WTC11 (cell line): ENCODE measurements at regions not wholly inside any gene's neighbourhood (a gene's known extent, or its start where the extent isn't known, plus 50 kb on each side); places are given as distances from the start of the nearest gene placed in this dataset.

ENCODE experiments used
- ATAC-seq: fragments of 200-7000 bp; cut with Tn5 transposase; 2 replicates; pipeline ENCODE4 v1.10.0; 2021; ENCODE audit warnings: mild to moderate bottlenecking, moderate library complexity
- CTCF ChIA-PET: fragments of 300-600 bp; sonication (Branson Sonifier 250); formaldehyde crosslinking; loops from one replicate; lab custom pipeline; 2021; ENCODE audit warnings: antibody characterized with exemption; lab: Charles Lee
- POLR2A ChIA-PET: fragments of 350-600 bp; sonication (Branson Sonifier 250); formaldehyde crosslinking; loops from one replicate; lab custom pipeline; 2021; ENCODE audit warnings: antibody characterized with exemption; lab: Charles Lee
- DNase-seq: peaks from one replicate; pipeline ENCODE4 v3.0.0; 2021; ENCODE audit warnings: low spot score
- H3K27ac Mint-ChIP-seq: 2 replicates; pipeline ENCODE4 v1.8.0; 2021; ENCODE audit warnings: mixed read lengths
- H3K27me3 Mint-ChIP-seq: 2 replicates; pipeline ENCODE4 v1.8.0; 2021; ENCODE audit warnings: low read depth, mild to moderate bottlenecking, moderate library complexity, mixed read lengths
- H3K36me3 Mint-ChIP-seq: 2 replicates; pipeline ENCODE4 v1.8.0; 2021; ENCODE audit warnings: mixed read lengths
- H3K4me1 Mint-ChIP-seq: 2 replicates; pipeline ENCODE4 v1.8.0; 2022; ENCODE audit warnings: mixed read lengths
- H3K4me3 Mint-ChIP-seq: 2 replicates; pipeline ENCODE4 v1.8.0; 2021; ENCODE audit warnings: mild to moderate bottlenecking, moderate library complexity, mixed read lengths
- H3K9me3 Mint-ChIP-seq: 2 replicates; pipeline ENCODE4 v1.8.0; 2021; ENCODE audit warnings: mixed read lengths
- CREB1 ChIP-seq: sonication (generic); formaldehyde crosslinking; IDR thresholded peaks from 2 replicates; pipeline ENCODE4 v1.8.0; 2023; ENCODE audit warnings: mild to moderate bottlenecking, missing genetic modification reagents
- FOXP1 ChIP-seq: sonication (generic); formaldehyde crosslinking; IDR thresholded peaks from 2 replicates; pipeline ENCODE4 v1.8.0; 2022; ENCODE audit warnings: missing genetic modification reagents, mild to moderate bottlenecking, moderate library complexity, borderline replicate concordance
- GRHL2 ChIP-seq: fragments of 250-450 bp; sonication (Bioruptor Pico); IDR thresholded peaks from 2 replicates; pipeline ENCODE4 v1.8.0; 2022; ENCODE audit warnings: mild to moderate bottlenecking, moderate library complexity; ENCODE audit not compliant: insufficient replicate concordance, severe bottlenecking
- MXD4 ChIP-seq: fragments of 250-450 bp; sonication (Bioruptor Pico); IDR thresholded peaks from 2 replicates; pipeline ENCODE4 v1.8.0; 2021; ENCODE audit warnings: mild to moderate bottlenecking, moderate library complexity, borderline replicate concordance
- TCF7 ChIP-seq: sonication (generic); formaldehyde crosslinking; IDR thresholded peaks from 2 replicates; pipeline ENCODE4 v1.8.0; 2022; ENCODE audit warnings: mild to moderate bottlenecking, low read depth, missing genetic modification reagents, moderate library complexity
- ZNF121 ChIP-seq: sonication (generic); formaldehyde crosslinking; IDR thresholded peaks from 2 replicates; pipeline ENCODE4 v1.8.0; 2023; ENCODE audit warnings: missing genetic modification reagents
- TF ChIP-seq, protein P1 (sequence below): sonication (generic); formaldehyde crosslinking; IDR thresholded peaks from 2 replicates; pipeline ENCODE4 v1.8.1; 2022; ENCODE audit warnings: mild to moderate bottlenecking, moderate library complexity, missing genetic modification reagents
- TF ChIP-seq, protein P2 (sequence below): sonication (generic); formaldehyde crosslinking; IDR thresholded peaks from 2 replicates; pipeline ENCODE4 v1.8.0; 2022; ENCODE audit warnings: mild to moderate bottlenecking, missing genetic modification reagents
- TF ChIP-seq, protein P3 (sequence below): sonication (generic); formaldehyde crosslinking; conservative IDR thresholded peaks from 2 replicates; pipeline ENCODE4 v1.8.1; 2023; ENCODE audit warnings: mild to moderate bottlenecking, low read depth, missing genetic modification reagents, moderate library complexity
- TF ChIP-seq, protein P4 (sequence below): fragments of 250-450 bp; sonication (Bioruptor Pico); IDR thresholded peaks from 2 replicates; pipeline ENCODE4 v1.9.0; 2021; ENCODE audit warnings: mild to moderate bottlenecking, borderline replicate concordance
- TF ChIP-seq, protein P5 (sequence below): sonication (generic); formaldehyde crosslinking; IDR thresholded peaks from 2 replicates; pipeline ENCODE4 v1.8.0; 2022; ENCODE audit warnings: mild to moderate bottlenecking, missing genetic modification reagents

DNA sequence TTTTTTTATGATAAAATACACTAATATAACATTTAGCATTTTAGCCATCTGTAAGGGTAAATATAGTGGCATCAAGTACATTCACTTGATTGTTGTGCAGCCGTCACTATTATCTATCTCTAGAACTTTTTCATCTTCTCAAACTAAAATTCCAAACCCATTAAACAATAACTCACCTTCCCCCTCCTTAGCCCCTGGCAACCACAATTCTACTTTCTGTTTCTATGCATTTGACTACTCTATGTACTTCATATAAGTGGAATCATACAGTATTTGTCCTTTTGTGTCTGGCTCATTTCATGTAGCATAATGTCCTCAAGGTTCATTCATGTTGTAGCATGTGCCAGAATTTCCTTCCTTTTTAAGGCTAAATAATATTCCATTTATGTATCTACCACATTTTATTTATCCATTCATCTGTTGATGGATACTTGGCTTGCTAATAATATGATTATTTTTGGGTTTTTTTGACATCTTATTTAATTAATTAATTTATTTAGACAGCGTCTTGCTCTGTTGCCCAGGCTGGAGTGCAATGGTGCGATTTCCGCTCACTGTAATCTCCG lies 69.6 kb upstream of the MACF1 start (continued):
- TF ChIP-seq, protein P1, sequence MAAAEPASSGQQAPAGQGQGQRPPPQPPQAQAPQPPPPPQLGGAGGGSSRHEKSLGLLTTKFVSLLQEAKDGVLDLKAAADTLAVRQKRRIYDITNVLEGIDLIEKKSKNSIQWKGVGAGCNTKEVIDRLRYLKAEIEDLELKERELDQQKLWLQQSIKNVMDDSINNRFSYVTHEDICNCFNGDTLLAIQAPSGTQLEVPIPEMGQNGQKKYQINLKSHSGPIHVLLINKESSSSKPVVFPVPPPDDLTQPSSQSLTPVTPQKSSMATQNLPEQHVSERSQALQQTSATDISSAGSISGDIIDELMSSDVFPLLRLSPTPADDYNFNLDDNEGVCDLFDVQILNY (CRISPR knock-in tag): no peak
- TF ChIP-seq GRHL2: no peak
- TF ChIP-seq, protein P2, sequence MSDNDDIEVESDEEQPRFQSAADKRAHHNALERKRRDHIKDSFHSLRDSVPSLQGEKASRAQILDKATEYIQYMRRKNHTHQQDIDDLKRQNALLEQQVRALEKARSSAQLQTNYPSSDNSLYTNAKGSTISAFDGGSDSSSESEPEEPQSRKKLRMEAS: no peak

DNA sequence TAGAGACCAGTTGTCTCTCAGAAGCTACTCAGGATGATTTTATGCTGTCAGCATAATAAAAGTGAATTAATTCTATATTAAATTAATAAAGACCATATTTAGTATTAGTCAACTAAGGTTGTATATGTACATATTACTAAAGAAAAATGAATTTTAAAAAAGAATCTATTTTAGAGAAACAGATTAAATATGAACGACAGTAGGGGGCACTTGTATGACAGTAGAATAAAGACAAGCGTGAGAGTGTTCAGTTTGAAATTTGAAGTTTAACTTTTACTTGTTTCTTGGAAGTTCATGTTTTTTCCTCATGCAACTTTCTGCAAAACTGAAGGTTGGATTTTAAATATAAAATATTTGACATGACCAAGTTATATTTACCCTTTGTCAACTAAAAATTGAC lies 67.9 kb upstream of the MACF1 start:
- POLR2A ChIA-PET: no interaction called here
- Mint-ChIP-seq H3K4me1 (peaks cover 58% of the 10 kb centered on the region), H3K9me3 (no peaks in the 10 kb centered on the region), H3K27ac (no peak overlapping the region), H3K27me3 (no peaks in the 10 kb centered on the region), H3K4me3 (no peak overlapping the region), H3K36me3 (no peaks in the 10 kb centered on the region)
- ATAC-seq (no peak), DNase-seq (no peak)
- TF ChIP-seq, protein P3, sequence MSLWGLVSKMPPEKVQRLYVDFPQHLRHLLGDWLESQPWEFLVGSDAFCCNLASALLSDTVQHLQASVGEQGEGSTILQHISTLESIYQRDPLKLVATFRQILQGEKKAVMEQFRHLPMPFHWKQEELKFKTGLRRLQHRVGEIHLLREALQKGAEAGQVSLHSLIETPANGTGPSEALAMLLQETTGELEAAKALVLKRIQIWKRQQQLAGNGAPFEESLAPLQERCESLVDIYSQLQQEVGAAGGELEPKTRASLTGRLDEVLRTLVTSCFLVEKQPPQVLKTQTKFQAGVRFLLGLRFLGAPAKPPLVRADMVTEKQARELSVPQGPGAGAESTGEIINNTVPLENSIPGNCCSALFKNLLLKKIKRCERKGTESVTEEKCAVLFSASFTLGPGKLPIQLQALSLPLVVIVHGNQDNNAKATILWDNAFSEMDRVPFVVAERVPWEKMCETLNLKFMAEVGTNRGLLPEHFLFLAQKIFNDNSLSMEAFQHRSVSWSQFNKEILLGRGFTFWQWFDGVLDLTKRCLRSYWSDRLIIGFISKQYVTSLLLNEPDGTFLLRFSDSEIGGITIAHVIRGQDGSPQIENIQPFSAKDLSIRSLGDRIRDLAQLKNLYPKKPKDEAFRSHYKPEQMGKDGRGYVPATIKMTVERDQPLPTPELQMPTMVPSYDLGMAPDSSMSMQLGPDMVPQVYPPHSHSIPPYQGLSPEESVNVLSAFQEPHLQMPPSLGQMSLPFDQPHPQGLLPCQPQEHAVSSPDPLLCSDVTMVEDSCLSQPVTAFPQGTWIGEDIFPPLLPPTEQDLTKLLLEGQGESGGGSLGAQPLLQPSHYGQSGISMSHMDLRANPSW (CRISPR knock-in tag): no peak
- TF ChIP-seq, protein P4, sequence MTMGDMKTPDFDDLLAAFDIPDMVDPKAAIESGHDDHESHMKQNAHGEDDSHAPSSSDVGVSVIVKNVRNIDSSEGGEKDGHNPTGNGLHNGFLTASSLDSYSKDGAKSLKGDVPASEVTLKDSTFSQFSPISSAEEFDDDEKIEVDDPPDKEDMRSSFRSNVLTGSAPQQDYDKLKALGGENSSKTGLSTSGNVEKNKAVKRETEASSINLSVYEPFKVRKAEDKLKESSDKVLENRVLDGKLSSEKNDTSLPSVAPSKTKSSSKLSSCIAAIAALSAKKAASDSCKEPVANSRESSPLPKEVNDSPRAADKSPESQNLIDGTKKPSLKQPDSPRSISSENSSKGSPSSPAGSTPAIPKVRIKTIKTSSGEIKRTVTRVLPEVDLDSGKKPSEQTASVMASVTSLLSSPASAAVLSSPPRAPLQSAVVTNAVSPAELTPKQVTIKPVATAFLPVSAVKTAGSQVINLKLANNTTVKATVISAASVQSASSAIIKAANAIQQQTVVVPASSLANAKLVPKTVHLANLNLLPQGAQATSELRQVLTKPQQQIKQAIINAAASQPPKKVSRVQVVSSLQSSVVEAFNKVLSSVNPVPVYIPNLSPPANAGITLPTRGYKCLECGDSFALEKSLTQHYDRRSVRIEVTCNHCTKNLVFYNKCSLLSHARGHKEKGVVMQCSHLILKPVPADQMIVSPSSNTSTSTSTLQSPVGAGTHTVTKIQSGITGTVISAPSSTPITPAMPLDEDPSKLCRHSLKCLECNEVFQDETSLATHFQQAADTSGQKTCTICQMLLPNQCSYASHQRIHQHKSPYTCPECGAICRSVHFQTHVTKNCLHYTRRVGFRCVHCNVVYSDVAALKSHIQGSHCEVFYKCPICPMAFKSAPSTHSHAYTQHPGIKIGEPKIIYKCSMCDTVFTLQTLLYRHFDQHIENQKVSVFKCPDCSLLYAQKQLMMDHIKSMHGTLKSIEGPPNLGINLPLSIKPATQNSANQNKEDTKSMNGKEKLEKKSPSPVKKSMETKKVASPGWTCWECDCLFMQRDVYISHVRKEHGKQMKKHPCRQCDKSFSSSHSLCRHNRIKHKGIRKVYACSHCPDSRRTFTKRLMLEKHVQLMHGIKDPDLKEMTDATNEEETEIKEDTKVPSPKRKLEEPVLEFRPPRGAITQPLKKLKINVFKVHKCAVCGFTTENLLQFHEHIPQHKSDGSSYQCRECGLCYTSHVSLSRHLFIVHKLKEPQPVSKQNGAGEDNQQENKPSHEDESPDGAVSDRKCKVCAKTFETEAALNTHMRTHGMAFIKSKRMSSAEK (CRISPR knock-in tag): no peak
- TF ChIP-seq CREB1 (no peak), MXD4 (CRISPR knock-in tag) (no peak), TCF7 (CRISPR knock-in tag) (no peak), FOXP1 (CRISPR knock-in tag) (no peak), GRHL2 (no peak)
- TF ChIP-seq, protein P5, sequence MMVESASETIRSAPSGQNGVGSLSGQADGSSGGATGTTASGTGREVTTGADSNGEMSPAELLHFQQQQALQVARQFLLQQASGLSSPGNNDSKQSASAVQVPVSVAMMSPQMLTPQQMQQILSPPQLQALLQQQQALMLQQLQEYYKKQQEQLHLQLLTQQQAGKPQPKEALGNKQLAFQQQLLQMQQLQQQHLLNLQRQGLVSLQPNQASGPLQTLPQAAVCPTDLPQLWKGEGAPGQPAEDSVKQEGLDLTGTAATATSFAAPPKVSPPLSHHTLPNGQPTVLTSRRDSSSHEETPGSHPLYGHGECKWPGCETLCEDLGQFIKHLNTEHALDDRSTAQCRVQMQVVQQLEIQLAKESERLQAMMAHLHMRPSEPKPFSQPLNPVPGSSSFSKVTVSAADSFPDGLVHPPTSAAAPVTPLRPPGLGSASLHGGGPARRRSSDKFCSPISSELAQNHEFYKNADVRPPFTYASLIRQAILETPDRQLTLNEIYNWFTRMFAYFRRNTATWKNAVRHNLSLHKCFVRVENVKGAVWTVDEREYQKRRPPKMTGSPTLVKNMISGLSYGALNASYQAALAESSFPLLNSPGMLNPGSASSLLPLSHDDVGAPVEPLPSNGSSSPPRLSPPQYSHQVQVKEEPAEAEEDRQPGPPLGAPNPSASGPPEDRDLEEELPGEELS (CRISPR knock-in tag): no peak
- CTCF ChIA-PET: interaction anchor here (1.0 to 1.4 kb wide), 2 partner anchors 55 to 56 kb away, joined by 4 to 6 read pairs; no protein-coding TSS in a partner anchor

DNA sequence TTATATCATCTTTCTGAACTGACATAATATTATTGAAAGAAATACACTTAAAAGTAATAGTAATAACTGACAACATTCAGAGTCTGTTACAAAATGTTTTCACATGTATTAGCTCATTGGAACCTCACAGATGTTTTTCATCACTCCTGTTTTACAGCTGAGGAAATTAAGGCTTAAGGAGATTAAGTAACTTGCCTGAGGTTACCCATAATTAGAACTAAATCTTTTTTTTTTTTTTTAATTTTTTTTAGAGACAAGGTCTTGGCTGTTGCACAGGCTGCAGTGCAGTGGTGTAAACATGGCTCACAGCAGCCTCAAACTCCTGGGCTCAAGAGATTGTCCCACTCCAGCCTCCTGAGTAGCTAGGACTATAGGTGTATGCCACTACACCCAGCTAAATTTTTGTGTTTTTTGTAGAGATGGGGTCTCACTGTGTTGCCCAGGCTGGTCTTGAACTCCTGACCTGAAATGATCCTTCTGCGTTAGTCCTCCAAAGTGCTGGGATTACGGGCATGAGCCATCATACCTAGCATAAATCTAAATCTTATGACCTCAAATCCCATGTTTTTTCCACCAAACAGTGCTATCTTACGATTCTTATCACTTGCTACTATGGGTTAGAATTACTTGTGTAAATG lies 64.7 kb upstream of the MACF1 start:
- ATAC-seq: no peak
- peak overlapping the region; percentile 93 for H3K27ac Mint-ChIP-seq
- H3K4me1 Mint-ChIP-seq: peaks cover 57% of the 10 kb centered on the region
- no peak overlapping the region for H3K4me3 Mint-ChIP-seq
- no peaks in the 10 kb centered on the region for H3K9me3 Mint-ChIP-seq
- no peak for TF ChIP-seq CREB1
- peak; percentile 75 for TF ChIP-seq ZNF121 (CRISPR knock-in tag)
- no peak for DNase-seq
- ChIA-PET CTCF (interaction anchor here (5.5 kb wide), 1 partner anchor 52 kb away, joined by 63 read pairs; no protein-coding TSS in a partner anchor), POLR2A (interaction anchor here (2.4 kb wide), 1 partner anchor 32 kb away, joined by 20 read pairs; no protein-coding TSS in a partner anchor)
- H3K36me3 Mint-ChIP-seq: no peaks in the 10 kb centered on the region
- no peaks in the 10 kb centered on the region for H3K27me3 Mint-ChIP-seq
